ENCODE measurements at regions not wholly inside any gene's neighbourhood (a gene's known extent, or its start where the extent isn't known, plus 50 kb on each side); places are given as distances from the start of the nearest gene placed in this dataset.

DNA sequence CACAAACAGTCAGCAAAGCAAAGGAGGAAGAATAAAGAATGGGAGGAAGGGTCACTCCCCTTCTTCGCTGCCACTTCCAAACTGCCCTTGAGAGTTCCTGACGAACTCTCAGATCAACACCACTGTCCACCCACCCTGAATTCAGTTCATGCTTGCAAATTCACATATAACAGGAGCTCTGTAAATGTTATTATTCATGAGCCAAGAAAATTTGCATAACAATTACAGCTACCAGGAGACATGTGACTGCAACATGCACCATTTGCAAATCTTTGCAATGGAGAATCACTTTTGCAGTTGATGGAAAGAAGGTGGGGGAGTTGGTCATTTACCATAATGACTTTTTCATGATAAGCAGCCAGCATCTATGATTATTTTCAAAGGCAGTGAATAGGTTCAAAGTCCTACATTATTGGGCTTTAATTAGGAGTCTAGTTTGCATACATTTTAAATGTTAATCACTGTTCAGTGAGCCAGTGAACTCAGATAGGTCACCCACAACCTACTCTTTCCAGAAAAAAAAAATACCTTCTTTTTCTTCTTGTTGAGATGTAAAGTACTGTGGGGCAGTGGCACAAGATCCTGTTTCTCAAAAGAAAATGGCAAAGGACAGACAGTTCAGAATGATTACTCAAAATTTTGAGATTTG lies 149.7 kb downstream of the CAAP1 start:
- Histone ChIP-seq H3K9me3 (peaks cover 0 to 17% (median 0%) of the 10 kb centered on the region in 4 donors), H3K27me3 (no peaks in the 10 kb centered on the region), H3K27ac (no peak overlapping the region), H3K36me3 (no peaks in the 10 kb centered on the region), H3K4me1 (no peaks in the 10 kb centered on the region), H3K4me3 (no peak overlapping the region)
- DNase-seq (ENCODE audit: low spot score in 2 of 2), result no peak
- 31% methylated on average over 2 of the region's 2 CpGs for WGBS, 2 donors
- TF ChIP-seq, protein P1, sequence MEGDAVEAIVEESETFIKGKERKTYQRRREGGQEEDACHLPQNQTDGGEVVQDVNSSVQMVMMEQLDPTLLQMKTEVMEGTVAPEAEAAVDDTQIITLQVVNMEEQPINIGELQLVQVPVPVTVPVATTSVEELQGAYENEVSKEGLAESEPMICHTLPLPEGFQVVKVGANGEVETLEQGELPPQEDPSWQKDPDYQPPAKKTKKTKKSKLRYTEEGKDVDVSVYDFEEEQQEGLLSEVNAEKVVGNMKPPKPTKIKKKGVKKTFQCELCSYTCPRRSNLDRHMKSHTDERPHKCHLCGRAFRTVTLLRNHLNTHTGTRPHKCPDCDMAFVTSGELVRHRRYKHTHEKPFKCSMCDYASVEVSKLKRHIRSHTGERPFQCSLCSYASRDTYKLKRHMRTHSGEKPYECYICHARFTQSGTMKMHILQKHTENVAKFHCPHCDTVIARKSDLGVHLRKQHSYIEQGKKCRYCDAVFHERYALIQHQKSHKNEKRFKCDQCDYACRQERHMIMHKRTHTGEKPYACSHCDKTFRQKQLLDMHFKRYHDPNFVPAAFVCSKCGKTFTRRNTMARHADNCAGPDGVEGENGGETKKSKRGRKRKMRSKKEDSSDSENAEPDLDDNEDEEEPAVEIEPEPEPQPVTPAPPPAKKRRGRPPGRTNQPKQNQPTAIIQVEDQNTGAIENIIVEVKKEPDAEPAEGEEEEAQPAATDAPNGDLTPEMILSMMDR (IDR thresholded peaks at IDR 0.05), result no peak
- TF ChIP-seq EP300 (IDR thresholded peaks at IDR 0.05) (no peak), POLR2A (IDR thresholded peaks at IDR 0.05) (no peak)

DNA sequence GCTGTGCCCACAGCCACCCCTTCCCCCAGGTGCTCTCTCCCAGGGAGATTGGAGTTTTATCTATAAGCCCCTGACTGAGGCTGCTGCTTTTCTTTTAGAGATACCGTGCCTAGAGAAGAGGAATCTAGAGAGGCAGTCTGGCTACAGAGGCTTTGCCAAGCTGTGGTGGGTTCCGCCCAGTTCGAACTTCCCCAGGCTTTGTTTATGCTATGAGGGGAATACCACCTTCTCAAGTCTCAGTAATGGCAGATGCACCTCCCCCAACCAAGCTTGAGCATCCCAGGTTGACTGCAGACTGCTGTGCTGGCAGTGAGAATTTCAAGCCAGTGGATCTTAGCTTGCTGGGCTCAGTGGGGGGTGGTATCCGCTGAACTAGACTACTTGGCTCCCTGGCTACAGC lies 157.4 kb downstream of the CAAP1 start:
- no peaks in the 10 kb centered on the region for H3K27me3 ChIP-seq
- H3K27ac ChIP-seq, result no peak overlapping the region
- no peak for DNase-seq (ENCODE audit: low spot score in 2 of 2)
- H3K4me3 ChIP-seq, result no peak overlapping the region
- 87 to 97% methylated on average over 4 of the region's 4 CpGs for WGBS, 2 donors
- TF ChIP-seq EP300 (IDR thresholded peaks at IDR 0.05) (no peak), POLR2A (IDR thresholded peaks at IDR 0.05) (no peak)
- TF ChIP-seq, protein P1 (IDR thresholded peaks at IDR 0.05), result no peak
- no peaks in the 10 kb centered on the region for H3K36me3 ChIP-seq
- no peaks in the 10 kb centered on the region for H3K4me1 ChIP-seq
- peaks cover 0 to 35% (median 0%) of the 10 kb centered on the region in 4 donors for H3K9me3 ChIP-seq

DNA sequence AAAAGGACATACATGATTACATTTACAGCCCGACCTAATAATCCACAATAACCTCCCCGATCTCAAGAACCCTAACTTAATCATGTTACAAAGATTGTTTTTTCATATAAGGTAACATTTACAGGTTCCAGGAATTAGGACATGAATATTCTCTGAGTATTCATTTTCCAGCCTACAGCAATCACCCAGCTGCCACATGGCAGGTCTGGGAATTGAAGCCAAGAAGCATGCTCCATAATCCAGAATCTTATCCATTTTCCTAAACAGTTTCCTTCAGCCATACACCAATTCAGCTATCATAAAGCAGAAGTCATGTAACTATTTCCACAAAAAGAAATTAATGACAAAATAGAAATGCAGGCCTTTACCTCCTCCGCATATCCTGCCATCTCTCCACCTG lies 163.4 kb downstream of the CAAP1 start:
- H3K4me3 ChIP-seq, result no peak overlapping the region
- no peak for TF ChIP-seq EP300 (IDR thresholded peaks at IDR 0.05)
- TF ChIP-seq, protein P1 (IDR thresholded peaks at IDR 0.05), result no peak
- TF ChIP-seq POLR2A (IDR thresholded peaks at IDR 0.05), result no peak
- no peak overlapping the region for H3K27ac ChIP-seq
- H3K27me3 ChIP-seq, result no peaks in the 10 kb centered on the region
- no peaks in the 10 kb centered on the region for H3K36me3 ChIP-seq
- H3K9me3 ChIP-seq, result peaks cover 0 to 15% (median 0%) of the 10 kb centered on the region in 4 donors
- no peak for DNase-seq (ENCODE audit: low spot score in 2 of 2)
- 85 to 94% methylated on average over 3 of the region's 3 CpGs for WGBS, 2 donors
- H3K4me1 ChIP-seq, result peaks cover 0 to 3% (median 0%) of the 10 kb centered on the region in 4 donors

DNA sequence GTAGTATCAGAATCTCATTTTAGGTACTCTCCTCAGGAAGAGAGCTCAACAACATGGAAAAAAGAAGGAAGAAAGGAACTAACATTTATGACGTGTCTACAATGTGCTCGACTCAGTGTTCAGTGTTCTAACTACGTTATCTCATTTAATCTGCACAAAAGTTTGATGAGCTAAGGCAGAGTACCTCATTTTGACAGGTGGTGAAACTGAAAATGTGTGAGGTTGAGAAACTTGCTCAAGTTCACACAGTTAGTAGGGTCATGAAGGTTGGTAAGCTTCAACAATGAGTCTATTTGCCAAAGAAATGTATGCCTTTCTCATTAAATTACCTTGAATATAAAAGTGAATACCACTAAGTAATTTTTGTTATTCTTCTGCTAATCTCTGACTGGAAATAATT lies 165.1 kb downstream of the CAAP1 start:
- H3K9me3 ChIP-seq, result peaks cover 0 to 8% (median 0%) of the 10 kb centered on the region in 4 donors
- H3K4me3 ChIP-seq, result no peak overlapping the region
- no peaks in the 10 kb centered on the region for H3K36me3 ChIP-seq
- no peak for DNase-seq (ENCODE audit: low spot score in 2 of 2)
- TF ChIP-seq, protein P1 (IDR thresholded peaks at IDR 0.05), result no peak
- TF ChIP-seq POLR2A (IDR thresholded peaks at IDR 0.05) (no peak), EP300 (IDR thresholded peaks at IDR 0.05) (no peak)
- H3K27ac ChIP-seq, result no peak overlapping the region
- 87 to 89% methylated on average over 3 of the region's 3 CpGs for WGBS, 2 donors
- peaks cover 0 to 7% (median 0%) of the 10 kb centered on the region in 4 donors for H3K4me1 ChIP-seq
- H3K27me3 ChIP-seq, result no peaks in the 10 kb centered on the region

DNA sequence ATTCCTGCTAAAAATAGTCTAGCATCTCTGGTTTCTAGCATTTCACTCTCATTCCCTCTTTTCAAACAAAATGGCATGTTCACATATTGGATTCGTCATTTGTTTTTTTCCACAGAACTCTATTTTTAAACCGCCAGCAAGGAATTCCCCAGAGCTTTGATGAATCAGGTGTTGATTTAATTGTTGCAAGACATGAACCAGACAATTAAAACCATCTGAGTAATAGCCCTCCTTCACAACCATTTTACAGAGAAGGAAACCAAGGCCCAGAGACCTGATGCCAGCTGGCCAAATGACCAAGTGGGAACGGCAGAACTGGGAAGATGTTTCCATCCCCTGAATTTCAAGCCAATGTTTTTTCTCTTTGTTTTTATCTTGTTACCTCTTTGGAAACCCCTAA lies 167.0 kb downstream of the CAAP1 start:
- peak in 1 of 2 donors; percentile 11 for DNase-seq (ENCODE audit: low spot score in 2 of 2)
- TF ChIP-seq POLR2A (IDR thresholded peaks at IDR 0.05) (no peak), EP300 (IDR thresholded peaks at IDR 0.05) (no peak)
- TF ChIP-seq, protein P1 (IDR thresholded peaks at IDR 0.05), result no peak
- H3K36me3 ChIP-seq, result no peaks in the 10 kb centered on the region
- H3K27ac ChIP-seq, result no peak overlapping the region
- H3K4me3 ChIP-seq, result no peak overlapping the region
- H3K27me3 ChIP-seq, result no peaks in the 10 kb centered on the region
- 38 to 42% methylated on average over 3 of the region's 3 CpGs for WGBS, 2 donors
- H3K9me3 ChIP-seq, result peaks cover 0 to 2% (median 0%) of the 10 kb centered on the region in 4 donors
- H3K4me1 ChIP-seq, result peaks cover 0 to 9% (median 0%) of the 10 kb centered on the region in 4 donors
